Thymus (tissue), 11 donors: ENCODE measurements at regions not wholly inside any gene's neighbourhood (a gene's known extent, or its start where the extent isn't known, plus 50 kb on each side); places are given as distances from the start of the nearest gene placed in this dataset.

ENCODE experiments used
- DNase-seq, 9 donors: peaks; one replicate each; pipeline ENCODE4 v3.0.0-alpha.2; 2013; ENCODE audit warnings: low spot score in 9 of 9, low read depth in 6 of 9, missing footprints in 1 of 9
- H3K27ac ChIP-seq, 2 donors: one replicate each; pipeline ENCODE4 v1.5.1; 2013; ENCODE audit warnings: control low read depth in 1 of 2, low read depth in 1 of 2, low read length in 1 of 2, mild to moderate bottlenecking in 1 of 2, moderate library complexity in 1 of 2
- H3K27me3 ChIP-seq, 2 donors: one replicate each; pipeline ENCODE4 v1.5.1; 2013; ENCODE audit warnings: low read length in 1 of 2; ENCODE audit not compliant: control insufficient read depth in 2 of 2, insufficient read depth in 1 of 2
- H3K36me3 ChIP-seq, 2 donors: one replicate each; pipeline ENCODE4 v1.5.1; 2013; ENCODE audit warnings: low read length in 1 of 2, mild to moderate bottlenecking in 1 of 2, moderate library complexity in 1 of 2; ENCODE audit not compliant: control insufficient read depth in 2 of 2, insufficient read depth in 2 of 2
- H3K4me1 ChIP-seq, 2 donors: one replicate each; pipeline ENCODE4 v1.5.1; 2013; ENCODE audit warnings: low read length in 2 of 2; ENCODE audit not compliant: control insufficient read depth in 2 of 2, insufficient read depth in 2 of 2
- H3K4me3 ChIP-seq, 2 donors: one replicate each; pipeline ENCODE4 v1.5.1; 2013; ENCODE audit warnings: low read length in 2 of 2, control low read depth in 1 of 2, mild to moderate bottlenecking in 1 of 2
- H3K9me3 ChIP-seq, 2 donors: one replicate each; pipeline ENCODE4 v1.5.1; 2013; ENCODE audit warnings: low read length in 1 of 2, mild to moderate bottlenecking in 1 of 2; ENCODE audit not compliant: control insufficient read depth in 2 of 2, insufficient read depth in 1 of 2
- WGBS: extraction: QIAGEN DNeasy Blood & Tissue Kit; methylation state at CpG from one replicate; pipeline ENCODE4 v1.1.7; 2013; 5-methylcytosine and 5-hydroxymethylcytosine counted together
- donor health status: healthy.

GRCh38 chr3:182257361-182257760 lies 535.9 kb upstream of the ATP11B start:
- no peaks in the 10 kb centered on the region for H3K4me1 ChIP-seq
- no peak for DNase-seq
- peaks cover 0 to 3% of the 10 kb centered on the region in 2 donors for H3K27me3 ChIP-seq
- no peaks in the 10 kb centered on the region for H3K36me3 ChIP-seq
- H3K27ac ChIP-seq = no peak overlapping the region
- H3K9me3 ChIP-seq = no peaks in the 10 kb centered on the region
- no peak overlapping the region for H3K4me3 ChIP-seq
- 97% methylated on average over 4 of the region's 4 CpGs for WGBS

- H3K36me3 ChIP-seq = no peaks in the 10 kb centered on the region
- peaks cover 0 to 3% of the 10 kb centered on the region in 2 donors for H3K27me3 ChIP-seq
- WGBS = 18% methylated on average over 3 of the region's 3 CpGs
- H3K4me1 ChIP-seq = no peaks in the 10 kb centered on the region
- no peak for DNase-seq
- no peak overlapping the region for H3K27ac ChIP-seq
- H3K4me3 ChIP-seq = no peak overlapping the region
- no peaks in the 10 kb centered on the region for H3K9me3 ChIP-seq
Observed at GRCh38 chr3:182258538-182259177, 534.6 kb upstream of the ATP11B start.

GRCh38 chr3:182259579-182259978 lies 533.7 kb upstream of the ATP11B start:
- H3K9me3 ChIP-seq = no peaks in the 10 kb centered on the region
- WGBS = 54% methylated on average over 17 of the region's 17 CpGs
- no peaks in the 10 kb centered on the region for H3K4me1 ChIP-seq
- H3K36me3 ChIP-seq = no peaks in the 10 kb centered on the region
- H3K4me3 ChIP-seq = no peak overlapping the region
- H3K27me3 ChIP-seq = peaks cover 0 to 3% of the 10 kb centered on the region in 2 donors
- no peak overlapping the region for H3K27ac ChIP-seq
- no peak for DNase-seq

GRCh38 chr3:182261041-182261440 lies 532.3 kb upstream of the ATP11B start:
- Histone ChIP-seq H3K27ac (no peak overlapping the region), H3K9me3 (no peaks in the 10 kb centered on the region), H3K4me1 (no peaks in the 10 kb centered on the region), H3K4me3 (no peak overlapping the region), H3K36me3 (no peaks in the 10 kb centered on the region), H3K27me3 (peaks cover 0 to 3% of the 10 kb centered on the region in 2 donors)
- WGBS = 39% methylated on average over 7 of the region's 7 CpGs
- no peak for DNase-seq

- H3K9me3 ChIP-seq = no peaks in the 10 kb centered on the region
- WGBS = 75% methylated on average over 4 of the region's 4 CpGs
- H3K27ac ChIP-seq = no peak overlapping the region
Observed at GRCh38 chr3:182268711-182269110, 524.6 kb upstream of the ATP11B start.

GRCh38 chr3:182276512-182276911 lies 516.8 kb upstream of the ATP11B start:
- H3K27me3 ChIP-seq = no peaks in the 10 kb centered on the region
- 47% methylated on average over 4 of the region's 4 CpGs for WGBS
- no peaks in the 10 kb centered on the region for H3K36me3 ChIP-seq
- H3K4me1 ChIP-seq = no peaks in the 10 kb centered on the region
- no peak overlapping the region for H3K4me3 ChIP-seq
- H3K27ac ChIP-seq = no peak overlapping the region
- no peaks in the 10 kb centered on the region for H3K9me3 ChIP-seq
- no peak for DNase-seq

More at GRCh38 chr3:182268711-182269110, 524.6 kb upstream of the ATP11B start:
- no peak overlapping the region for H3K4me3 ChIP-seq
- no peaks in the 10 kb centered on the region for H3K27me3 ChIP-seq
- H3K36me3 ChIP-seq = no peaks in the 10 kb centered on the region
- no peak for DNase-seq
- H3K4me1 ChIP-seq = no peaks in the 10 kb centered on the region

GRCh38 chr3:182284793-182285192 lies 508.5 kb upstream of the ATP11B start:
- Histone ChIP-seq H3K4me1 (no peaks in the 10 kb centered on the region), H3K27me3 (no peaks in the 10 kb centered on the region), H3K27ac (no peak overlapping the region), H3K36me3 (no peaks in the 10 kb centered on the region), H3K9me3 (no peaks in the 10 kb centered on the region), H3K4me3 (no peak overlapping the region)
- no peak for DNase-seq
- 70% methylated on average over 5 of the region's 5 CpGs for WGBS

- DNase-seq = no peak
- no peaks in the 10 kb centered on the region for H3K27me3 ChIP-seq
- 82% methylated on average over 1 of the region's 1 CpG for WGBS
Observed at GRCh38 chr3:182292591-182292990, 500.7 kb upstream of the ATP11B start.

GRCh38 chr3:182294256-182294655 lies 499.0 kb upstream of the ATP11B start:
- H3K9me3 ChIP-seq = no peaks in the 10 kb centered on the region
- no peak for DNase-seq
- no peak overlapping the region for H3K4me3 ChIP-seq
- H3K4me1 ChIP-seq = no peaks in the 10 kb centered on the region
- H3K27me3 ChIP-seq = no peaks in the 10 kb centered on the region
- WGBS = 98% methylated on average over 2 of the region's 2 CpGs
- H3K27ac ChIP-seq = no peak overlapping the region
- H3K36me3 ChIP-seq = no peaks in the 10 kb centered on the region

More at GRCh38 chr3:182292591-182292990, 500.7 kb upstream of the ATP11B start:
- H3K4me1 ChIP-seq = no peaks in the 10 kb centered on the region
- no peak overlapping the region for H3K4me3 ChIP-seq
- no peaks in the 10 kb centered on the region for H3K9me3 ChIP-seq
- no peak overlapping the region for H3K27ac ChIP-seq
- no peaks in the 10 kb centered on the region for H3K36me3 ChIP-seq
